Loucy (cell line): ENCODE measurements at regions not wholly inside any gene's neighbourhood (a gene's known extent, or its start where the extent isn't known, plus 50 kb on each side); places are given as distances from the start of the nearest gene placed in this dataset.

Source experiments
- H2AFZ ChIP-seq: fragments of 200-600 bp; sonication (generic); 2 replicates; pipeline ENCODE4 v1.6.0; 2016; ENCODE audit warnings: antibody characterized with exemption, mild to moderate bottlenecking, low read length, moderate library complexity
- H3F3A ChIP-seq: fragments of 200-600 bp; 2 replicates; pipeline ENCODE4 v1.6.0; 2016; ENCODE audit warnings: antibody characterized with exemption, low read depth, mild to moderate bottlenecking
- H3K27me3 ChIP-seq: fragments of 200-600 bp; sonication (generic); 2 replicates; pipeline ENCODE4 v1.6.1; 2014; ENCODE audit warnings: low read length, mild to moderate bottlenecking; ENCODE audit not compliant: insufficient read depth, poor library complexity, severe bottlenecking
- H3K36me3 ChIP-seq: fragments of 200-600 bp; sonication (generic); 2 replicates; pipeline ENCODE4 v1.6.1; 2016; ENCODE audit warnings: low read length; ENCODE audit not compliant: insufficient read depth
- H3K4me1 ChIP-seq: fragments of 200-600 bp; sonication (generic); 2 replicates; pipeline ENCODE4 v1.5.1; 2014; ENCODE audit warnings: low read length, mild to moderate bottlenecking; ENCODE audit not compliant: insufficient read depth, poor library complexity, severe bottlenecking
- H3K4me2 ChIP-seq: fragments of 200-600 bp; sonication (generic); 2 replicates; pipeline ENCODE4 v1.6.0; 2014; ENCODE audit warnings: antibody characterized with exemption, low read length, low read depth, mild to moderate bottlenecking; ENCODE audit not compliant: poor library complexity, severe bottlenecking
- H3K4me3 ChIP-seq: fragments of 200-600 bp; sonication (generic); 2 replicates; pipeline ENCODE4 v1.5.1; 2014; ENCODE audit warnings: low read length, mild to moderate bottlenecking, mixed read lengths; ENCODE audit not compliant: poor library complexity, severe bottlenecking
- H3K79me2 ChIP-seq: fragments of 200-600 bp; sonication (generic); 2 replicates; pipeline ENCODE4 v1.6.1; 2014; ENCODE audit warnings: low read length; ENCODE audit not compliant: insufficient read depth
- H3K9ac ChIP-seq: fragments of 200-600 bp; sonication (generic); 2 replicates; pipeline ENCODE4 v1.6.0; 2014; ENCODE audit warnings: mild to moderate bottlenecking, low read depth, low read length, moderate library complexity; ENCODE audit not compliant: poor library complexity, severe bottlenecking
- H3K9me2 ChIP-seq: fragments of 200-600 bp; sonication (generic); replicated peaks from 2 replicates; pipeline ENCODE4 v1.6.1; 2016; ENCODE audit warnings: low read depth, low read length, mixed read lengths
- H3K9me3 ChIP-seq: fragments of 200-600 bp; sonication (generic); 2 replicates; pipeline ENCODE4 v1.6.1; 2014; ENCODE audit warnings: mild to moderate bottlenecking, antibody characterized with exemption, low read length, low read depth; ENCODE audit not compliant: insufficient read depth
- H4K20me1 ChIP-seq: fragments of 200-600 bp; sonication (generic); 2 replicates; pipeline ENCODE4 v1.6.0; 2014; ENCODE audit warnings: antibody characterized with exemption, low read length, mild to moderate bottlenecking; ENCODE audit not compliant: insufficient read depth, poor library complexity, severe bottlenecking
- EZH2phosphoT487 ChIP-seq: fragments of 200-600 bp; IDR thresholded peaks from 2 replicates; pipeline ENCODE4 v1.6.1; 2018; ENCODE audit warnings: antibody characterized with exemption, mild to moderate bottlenecking, moderate library complexity, borderline replicate concordance
- TF ChIP-seq, protein P1 (sequence below): fragments of 200-600 bp; sonication (generic); conservative IDR thresholded peaks from 2 replicates; pipeline ENCODE4 v1.5.1; 2014; ENCODE audit warnings: mild to moderate bottlenecking, antibody characterized with exemption, low read length

DNA sequence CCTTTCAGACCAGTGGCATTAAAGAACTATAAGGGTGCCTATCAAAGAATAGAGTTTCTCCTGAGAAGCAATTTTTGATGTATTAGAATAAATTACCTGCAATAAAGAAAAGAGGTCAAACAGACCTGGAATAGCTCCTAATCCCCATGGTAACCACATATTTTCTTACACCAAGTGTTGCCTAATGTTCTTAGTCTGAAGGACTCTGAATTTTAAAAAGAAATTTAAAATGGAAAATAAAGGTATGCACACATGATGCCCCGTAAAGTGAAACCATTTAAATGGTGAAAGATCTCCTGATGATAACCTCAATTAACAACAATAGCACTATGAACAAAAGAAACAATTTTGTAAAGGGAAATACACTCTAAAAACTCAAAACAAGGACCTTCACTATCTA, 55.1 kb upstream of the LOC128125822 start:
- Histone ChIP-seq H3K4me1 (no peaks in the 10 kb centered on the region), H4K20me1 (no peaks in the 10 kb centered on the region), H3K9me2 (no peaks in the 10 kb centered on the region)

DNA sequence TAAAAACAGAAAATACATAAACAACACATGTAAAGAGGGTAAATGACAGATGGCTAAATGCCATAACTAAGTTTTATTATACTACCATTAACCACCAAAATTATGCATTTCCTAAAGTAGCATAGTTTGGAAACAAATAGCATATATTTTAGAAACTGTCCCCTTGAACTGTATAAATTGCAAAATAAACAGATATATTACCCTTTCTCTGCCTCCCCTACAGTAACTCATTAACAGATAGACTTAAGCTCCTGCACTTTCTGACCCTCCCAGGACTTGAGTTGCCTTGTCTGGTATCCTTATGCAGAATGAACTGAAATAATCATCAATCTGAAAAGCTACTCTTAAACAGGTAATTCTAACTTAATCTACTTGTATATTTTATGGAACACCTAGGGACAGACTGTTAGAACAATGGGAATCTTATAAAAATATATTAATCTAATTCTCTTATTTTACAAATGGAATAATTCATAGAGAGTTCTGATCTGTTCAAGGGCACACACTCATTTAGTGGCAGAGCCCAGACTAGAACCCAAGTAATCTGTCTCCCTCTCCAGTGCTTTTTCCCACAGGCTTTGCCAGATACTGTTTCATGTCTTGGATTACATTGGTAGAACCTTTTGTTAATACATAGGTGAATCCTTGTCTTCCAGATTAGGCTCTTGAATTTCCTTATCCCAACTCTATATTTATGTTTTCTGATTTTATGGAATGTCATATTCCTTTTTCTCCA, 50.6 kb upstream of the LOC128125822 start:
- H3K4me3 ChIP-seq = no peak overlapping the region
- H3K79me2 ChIP-seq = no peaks in the 10 kb centered on the region
- H3K4me2 ChIP-seq = no peak overlapping the region
- H3K36me3 ChIP-seq = no peaks in the 10 kb centered on the region
- no peaks in the 10 kb centered on the region for H3K4me1 ChIP-seq
- TF ChIP-seq EZH2phosphoT487 = no peak
- TF ChIP-seq, protein P1, sequence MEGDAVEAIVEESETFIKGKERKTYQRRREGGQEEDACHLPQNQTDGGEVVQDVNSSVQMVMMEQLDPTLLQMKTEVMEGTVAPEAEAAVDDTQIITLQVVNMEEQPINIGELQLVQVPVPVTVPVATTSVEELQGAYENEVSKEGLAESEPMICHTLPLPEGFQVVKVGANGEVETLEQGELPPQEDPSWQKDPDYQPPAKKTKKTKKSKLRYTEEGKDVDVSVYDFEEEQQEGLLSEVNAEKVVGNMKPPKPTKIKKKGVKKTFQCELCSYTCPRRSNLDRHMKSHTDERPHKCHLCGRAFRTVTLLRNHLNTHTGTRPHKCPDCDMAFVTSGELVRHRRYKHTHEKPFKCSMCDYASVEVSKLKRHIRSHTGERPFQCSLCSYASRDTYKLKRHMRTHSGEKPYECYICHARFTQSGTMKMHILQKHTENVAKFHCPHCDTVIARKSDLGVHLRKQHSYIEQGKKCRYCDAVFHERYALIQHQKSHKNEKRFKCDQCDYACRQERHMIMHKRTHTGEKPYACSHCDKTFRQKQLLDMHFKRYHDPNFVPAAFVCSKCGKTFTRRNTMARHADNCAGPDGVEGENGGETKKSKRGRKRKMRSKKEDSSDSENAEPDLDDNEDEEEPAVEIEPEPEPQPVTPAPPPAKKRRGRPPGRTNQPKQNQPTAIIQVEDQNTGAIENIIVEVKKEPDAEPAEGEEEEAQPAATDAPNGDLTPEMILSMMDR = no peak
- H4K20me1 ChIP-seq = no peaks in the 10 kb centered on the region
- no peaks in the 10 kb centered on the region for H3F3A ChIP-seq
- no peaks in the 10 kb centered on the region for H3K9me3 ChIP-seq
- no peaks in the 10 kb centered on the region for H3K9me2 ChIP-seq
- no peak overlapping the region for H3K9ac ChIP-seq
- no peaks in the 10 kb centered on the region for H3K27me3 ChIP-seq
- no peak overlapping the region for H2AFZ ChIP-seq

More for the DNA sequence above, 55.1 kb upstream of the LOC128125822 start:
- Histone ChIP-seq H3F3A (no peaks in the 10 kb centered on the region), H3K79me2 (no peaks in the 10 kb centered on the region), H3K36me3 (no peaks in the 10 kb centered on the region), H3K27me3 (no peaks in the 10 kb centered on the region), H3K4me3 (no peak overlapping the region), H2AFZ (no peak overlapping the region), H3K9me3 (no peaks in the 10 kb centered on the region), H3K4me2 (no peak overlapping the region), H3K9ac (no peak overlapping the region)
- TF ChIP-seq, protein P1 = no peak
- TF ChIP-seq EZH2phosphoT487 = no peak
